Common myeloid progenitor, CD34-positive (primary cell): ENCODE measurements at regions not wholly inside any gene's neighbourhood (a gene's known extent, or its start where the extent isn't known, plus 50 kb on each side); places are given as distances from the start of the nearest gene placed in this dataset.

Source experiments
- CTCF ChIA-PET: fragments of 350-600 bp; sonication (Branson Sonifier 250); formaldehyde crosslinking; loops from one replicate; lab custom pipeline; 2021; ENCODE audit warnings: antibody characterized with exemption; lab: Charles Lee
- POLR2A ChIA-PET: fragments of 350-600 bp; sonication (Branson Sonifier 250); formaldehyde crosslinking; loops from one replicate; lab custom pipeline; 2021; ENCODE audit warnings: antibody characterized with exemption; lab: Charles Lee
- DNase-seq, 3 donors: peaks; one replicate each; pipeline versions ENCODE4 v3.0.0 to v3.0.0-alpha.2; 2013
- H3K27ac ChIP-seq, 2 experiments: 1 replicate in 1 of 2; 2 replicates in 1 of 2; pipeline ENCODE4 v1.7.0; 2013; ENCODE audit warnings: inconsistent platforms in 2 of 2, low read length in 2 of 2, mild to moderate bottlenecking in 2 of 2, low read depth in 1 of 2, moderate library complexity in 1 of 2; ENCODE audit not compliant: severe bottlenecking in 2 of 2, insufficient read depth in 1 of 2, poor library complexity in 1 of 2
- H3K27me3 ChIP-seq, 5 experiments: replicated peaks in 2 of 5; 1 replicate in 3 of 5; 2 replicates in 2 of 5; pipeline versions ENCODE4 v1.6.1 to v1.7.0; 2013; ENCODE audit warnings: low read length in 4 of 5, mild to moderate bottlenecking in 2 of 5, moderate library complexity in 2 of 5, inconsistent platforms in 1 of 5; ENCODE audit not compliant: insufficient read depth in 5 of 5, control insufficient read depth in 4 of 5
- H3K36me3 ChIP-seq, 4 experiments: 1 replicate in 2 of 4; 2 replicates in 2 of 4; pipeline versions ENCODE4 v1.6.1 to v1.7.0; 2013; ENCODE audit warnings: low read length in 3 of 4, control low read depth in 1 of 4, mild to moderate bottlenecking in 1 of 4; ENCODE audit not compliant: control insufficient read depth in 4 of 4, insufficient read depth in 4 of 4
- H3K4me1 ChIP-seq, 4 experiments: 1 replicate in 3 of 4; 2 replicates in 1 of 4; pipeline versions ENCODE4 v1.6.1 to v1.7.1; 2013; ENCODE audit warnings: low read length in 3 of 4, mild to moderate bottlenecking in 3 of 4, control low read depth in 1 of 4, inconsistent platforms in 1 of 4, moderate library complexity in 1 of 4; ENCODE audit not compliant: control insufficient read depth in 4 of 4, insufficient read depth in 4 of 4; ENCODE audit errors: control extremely low read depth in 1 of 4
- H3K4me3 ChIP-seq, 7 experiments: 1 replicate in 4 of 7; 2 replicates in 3 of 7; pipeline versions ENCODE4 v1.5.1 to v1.7.0; 2013; ENCODE audit warnings: mild to moderate bottlenecking in 7 of 7, low read length in 6 of 7, moderate library complexity in 6 of 7, inconsistent platforms in 2 of 7, low read depth in 2 of 7, control low read depth in 1 of 7; ENCODE audit not compliant: insufficient read depth in 4 of 7, control insufficient read depth in 1 of 7; ENCODE audit errors: extremely low read depth in 1 of 7
- H3K9me3 ChIP-seq, 5 experiments: 1 replicate in 4 of 5; 2 replicates in 1 of 5; pipeline versions ENCODE4 v1.6.1 to v1.7.1; 2013; ENCODE audit warnings: low read length in 4 of 5, mild to moderate bottlenecking in 2 of 5, inconsistent platforms in 1 of 5, low read depth in 1 of 5, moderate library complexity in 1 of 5; ENCODE audit not compliant: control insufficient read depth in 4 of 5, insufficient read depth in 2 of 5; ENCODE audit errors: control extremely low read depth in 1 of 5
- WGBS: methylation state at CpG from one replicate; pipeline ENCODE4 v1.1.5; 2013; ENCODE audit not compliant: insufficient coverage; 5-methylcytosine and 5-hydroxymethylcytosine counted together

- ChIA-PET POLR2A (no interaction called here), CTCF (no interaction called here)
- H3K27ac ChIP-seq, result no peak overlapping the region
- H3K36me3 ChIP-seq, result no peaks in the 10 kb centered on the region
- H3K4me1 ChIP-seq, result no peaks in the 10 kb centered on the region
- DNase-seq, result no peak
- no peaks in the 10 kb centered on the region for H3K27me3 ChIP-seq
- no peaks in the 10 kb centered on the region for H3K9me3 ChIP-seq
- H3K4me3 ChIP-seq, result no peak overlapping the region
- 97% methylated on average over 6 of the region's 9 CpGs for WGBS
Observed at GRCh38 chr10:1895691-1896090, 158.4 kb upstream of the ADARB2 start.

DNA sequence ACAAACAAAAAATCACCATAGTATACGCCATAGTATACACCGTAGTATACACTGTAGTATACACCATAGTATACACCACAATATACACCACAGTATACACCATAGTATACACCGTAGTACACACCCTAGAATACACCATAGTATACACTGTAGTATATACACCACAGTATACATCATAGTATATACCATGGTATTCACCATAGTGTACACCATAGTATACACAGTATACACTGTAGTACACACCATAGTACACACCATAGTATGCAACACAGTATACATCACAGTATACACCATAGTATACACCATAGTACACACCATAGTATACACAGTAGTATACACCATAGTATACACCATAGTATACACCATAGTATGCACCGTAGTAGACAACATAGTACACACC is 157.6 kb upstream of the ADARB2 start:
- Histone ChIP-seq H3K9me3 (no peaks in the 10 kb centered on the region), H3K27me3 (no peaks in the 10 kb centered on the region), H3K4me1 (no peaks in the 10 kb centered on the region), H3K36me3 (no peaks in the 10 kb centered on the region), H3K4me3 (no peak overlapping the region), H3K27ac (no peak overlapping the region)
- DNase-seq, result no peak
- WGBS, result 100% methylated on average over 3 of the region's 4 CpGs
- ChIA-PET POLR2A (no interaction called here), CTCF (no interaction called here)

DNA sequence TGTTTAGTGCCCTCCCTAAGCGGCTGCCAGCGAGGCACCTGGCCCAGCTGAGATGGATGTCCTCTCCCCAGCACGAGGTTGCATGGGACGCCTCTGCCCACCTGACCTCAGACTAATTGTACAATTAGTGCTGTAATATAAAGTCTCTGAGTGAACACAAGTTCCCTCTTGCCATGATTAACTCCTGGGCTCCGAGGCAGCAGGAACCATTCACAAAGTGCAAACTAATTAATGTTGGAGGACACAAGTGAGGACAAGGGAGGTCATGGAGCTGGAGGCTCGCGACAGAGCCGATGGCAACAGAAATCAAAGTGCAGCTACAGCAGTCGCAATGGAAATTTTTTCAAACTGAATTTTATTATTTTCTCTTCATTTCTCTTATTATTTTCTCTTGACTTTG is 156.6 kb upstream of the ADARB2 start:
- no peak for DNase-seq
- Histone ChIP-seq H3K27ac (no peak overlapping the region), H3K9me3 (no peaks in the 10 kb centered on the region), H3K36me3 (no peaks in the 10 kb centered on the region), H3K27me3 (no peaks in the 10 kb centered on the region), H3K4me1 (no peaks in the 10 kb centered on the region), H3K4me3 (no peak overlapping the region)
- ChIA-PET CTCF (no interaction called here), POLR2A (no interaction called here)
- WGBS, result 98% methylated on average over 8 of the region's 9 CpGs

- ChIA-PET POLR2A (no interaction called here), CTCF (interaction anchor here (1.4 kb wide), 1 partner anchor 77 kb away, joined by 3 read pairs; no protein-coding TSS in a partner anchor)
- H3K9me3 ChIP-seq, result peaks cover 0 to 7% (median 0%) of the 10 kb centered on the region in 5 experiments
- DNase-seq, result no peak
- H3K27me3 ChIP-seq, result no peaks in the 10 kb centered on the region
- no peak overlapping the region for H3K4me3 ChIP-seq
- no peaks in the 10 kb centered on the region for H3K4me1 ChIP-seq
- no peak overlapping the region for H3K27ac ChIP-seq
- WGBS, result no CpG with 5 or more reads among the region's 1 CpG
- no peaks in the 10 kb centered on the region for H3K36me3 ChIP-seq
Observed at GRCh38 chr10:1886039-1886438, 148.7 kb upstream of the ADARB2 start.

DNA sequence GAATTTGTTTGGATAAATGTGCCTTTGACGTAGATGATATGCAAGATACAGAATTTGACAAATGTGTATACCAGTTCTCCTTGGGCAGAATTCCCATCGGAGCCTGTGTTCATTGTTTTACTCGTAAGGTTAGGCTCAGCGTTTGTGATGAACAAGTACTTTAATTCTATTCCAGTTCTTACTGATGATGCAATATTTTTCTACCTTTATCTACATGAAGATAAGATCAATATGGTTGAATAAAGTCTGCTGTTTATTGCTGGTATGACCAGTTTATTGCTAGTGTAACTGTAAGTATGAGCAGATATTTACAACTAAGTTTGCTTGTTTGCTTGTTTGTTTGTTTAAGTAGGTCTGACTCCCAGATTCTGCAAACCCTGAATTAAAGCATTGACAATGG is 145.4 kb upstream of the ADARB2 start:
- ChIA-PET POLR2A (no interaction called here), CTCF (no interaction called here)
- H3K36me3 ChIP-seq, result no peaks in the 10 kb centered on the region
- no peaks in the 10 kb centered on the region for H3K4me1 ChIP-seq
- WGBS, result no CpG with 5 or more reads among the region's 4 CpGs
- peaks cover 0 to 3% (median 0%) of the 10 kb centered on the region in 5 experiments for H3K9me3 ChIP-seq
- no peak overlapping the region for H3K27ac ChIP-seq
- DNase-seq, result no peak
- H3K27me3 ChIP-seq, result no peaks in the 10 kb centered on the region
- H3K4me3 ChIP-seq, result no peak overlapping the region

DNA sequence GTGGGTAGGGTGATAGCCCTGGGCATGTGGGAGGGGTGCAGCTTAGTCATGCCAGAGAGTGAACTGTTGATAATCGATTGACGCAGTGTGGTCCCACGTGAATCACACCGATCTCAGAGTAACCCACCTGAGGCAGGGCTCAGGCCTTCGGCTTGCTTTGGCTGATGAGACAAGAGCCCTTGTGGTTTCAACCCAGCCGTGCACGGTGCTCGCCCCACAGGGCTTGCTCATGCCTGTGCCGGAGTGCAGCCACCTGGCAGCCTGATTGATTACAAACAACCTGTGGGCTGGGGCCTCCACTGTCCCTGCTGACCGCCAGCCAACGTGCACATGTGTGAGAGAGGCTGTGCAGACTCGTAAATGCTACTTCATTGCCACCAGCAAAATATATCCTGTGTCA is 144.9 kb upstream of the ADARB2 start:
- H3K9me3 ChIP-seq, result peaks cover 0 to 3% (median 0%) of the 10 kb centered on the region in 5 experiments
- no peaks in the 10 kb centered on the region for H3K36me3 ChIP-seq
- no peak overlapping the region for H3K27ac ChIP-seq
- ChIA-PET POLR2A (no interaction called here), CTCF (no interaction called here)
- 92% methylated on average over 10 of the region's 12 CpGs for WGBS
- no peak overlapping the region for H3K4me3 ChIP-seq
- H3K4me1 ChIP-seq, result no peaks in the 10 kb centered on the region
- no peaks in the 10 kb centered on the region for H3K27me3 ChIP-seq
- DNase-seq, result no peak

DNA sequence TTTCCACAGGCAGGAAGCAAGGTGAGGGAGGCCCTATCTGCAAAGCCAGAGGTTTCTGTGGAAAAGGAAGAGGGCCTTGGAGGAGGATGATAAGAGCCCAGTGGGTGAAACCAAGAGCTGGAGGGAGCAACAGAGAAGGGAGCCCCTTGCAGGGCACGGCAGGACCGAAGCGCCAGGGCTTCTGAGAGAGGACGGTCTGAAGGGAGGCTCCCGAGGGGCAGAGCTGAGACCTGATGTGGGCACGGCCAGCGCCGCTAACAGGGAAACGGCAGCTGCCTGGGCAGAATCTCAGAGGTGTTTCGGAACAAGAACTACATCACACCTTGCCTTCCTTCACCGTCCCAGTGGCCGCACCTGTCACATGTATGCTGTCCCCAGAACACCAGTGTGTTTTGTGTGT is 144.3 kb upstream of the ADARB2 start:
- Histone ChIP-seq H3K27ac (no peak overlapping the region), H3K4me1 (no peaks in the 10 kb centered on the region), H3K9me3 (peaks cover 0 to 3% (median 0%) of the 10 kb centered on the region in 5 experiments), H3K36me3 (no peaks in the 10 kb centered on the region), H3K27me3 (no peaks in the 10 kb centered on the region), H3K4me3 (no peak overlapping the region)
- 96% methylated on average over 10 of the region's 12 CpGs for WGBS
- DNase-seq, result no peak
- CTCF ChIA-PET, result no interaction called here
- POLR2A ChIA-PET, result no interaction called here
